Neural progenitor cell (in vitro differentiated cells): ENCODE measurements at regions not wholly inside any gene's neighbourhood (a gene's known extent, or its start where the extent isn't known, plus 50 kb on each side); places are given as distances from the start of the nearest gene placed in this dataset.
A peak's percentile ranks its signal among the peaks of the same experiment; 100 is the strongest.

Experiments
- DNase-seq: peaks from one replicate; pipeline ENCODE4 v3.0.0-alpha.2; 2016; ENCODE audit warnings: low spot score
- H2AFZ ChIP-seq: fragments of 200-600 bp; sonication (generic); replicated peaks from 2 replicates; pipeline ENCODE4 v1.6.1; 2016; ENCODE audit warnings: antibody characterized with exemption
- H3F3A ChIP-seq: fragments of 200-600 bp; sonication (generic); 2 replicates; pipeline ENCODE4 v1.6.1; 2016; ENCODE audit warnings: antibody characterized with exemption, low read depth
- H3K27ac ChIP-seq: fragments of 200-600 bp; sonication (generic); 2 replicates; pipeline ENCODE4 v1.5.1; 2016; ENCODE audit warnings: mild to moderate bottlenecking
- H3K27me3 ChIP-seq: fragments of 200-600 bp; sonication (generic); 2 replicates; pipeline ENCODE4 v1.6.1; 2016; ENCODE audit warnings: mild to moderate bottlenecking, moderate library complexity
- H3K36me3 ChIP-seq: fragments of 200-600 bp; sonication (generic); 2 replicates; pipeline ENCODE4 v1.5.1; 2016
- H3K4me1 ChIP-seq: fragments of 200-600 bp; sonication (generic); 2 replicates; pipeline ENCODE4 v1.6.1; 2016; ENCODE audit warnings: mixed run types
- H3K4me2 ChIP-seq: fragments of 200-600 bp; sonication (generic); 2 replicates; pipeline ENCODE4 v1.6.1; 2016
- H3K4me3 ChIP-seq: fragments of 200-600 bp; sonication (generic); 2 replicates; pipeline ENCODE4 v1.5.1; 2016
- H3K79me2 ChIP-seq: fragments of 200-600 bp; sonication (generic); 2 replicates; pipeline ENCODE4 v1.6.1; 2016; ENCODE audit warnings: low read depth
- H3K9ac ChIP-seq: fragments of 200-600 bp; sonication (generic); 2 replicates; pipeline ENCODE4 v1.6.1; 2016
- H3K9me3 ChIP-seq: fragments of 200-600 bp; sonication (generic); 2 replicates; pipeline ENCODE4 v1.5.1; 2016; ENCODE audit warnings: low read depth
- H4K20me1 ChIP-seq: fragments of 200-600 bp; sonication (generic); 2 replicates; pipeline ENCODE4 v1.6.1; 2016; ENCODE audit warnings: low read depth
- H3K27ac Mint-ChIP-seq: 3 replicates; pipeline ENCODE4 v1.8.0; 2021; ENCODE audit warnings: mixed read lengths
- H3K27me3 Mint-ChIP-seq: 2 replicates; pipeline ENCODE4 v1.8.0; 2022; ENCODE audit warnings: low read depth, mild to moderate bottlenecking, inconsistent platforms, moderate library complexity, mixed read lengths; ENCODE audit not compliant: insufficient read depth
- H3K36me3 Mint-ChIP-seq: 3 replicates; pipeline ENCODE4 v1.8.0; 2021; ENCODE audit warnings: mixed read lengths
- H3K4me1 Mint-ChIP-seq: 3 replicates; pipeline ENCODE4 v1.8.0; 2021; ENCODE audit warnings: mixed read lengths
- H3K4me3 Mint-ChIP-seq: 3 replicates; pipeline ENCODE4 v1.8.0; 2021; ENCODE audit warnings: mild to moderate bottlenecking, moderate library complexity, mixed read lengths
- H3K9me3 Mint-ChIP-seq: 3 replicates; pipeline ENCODE4 v1.8.0; 2020; ENCODE audit warnings: mixed read lengths
- EZH2 ChIP-seq: fragments of 200-600 bp; sonication (generic); IDR thresholded peaks from 2 replicates; pipeline ENCODE4 v1.6.1; 2017; ENCODE audit warnings: antibody characterized with exemption, mild to moderate bottlenecking, moderate library complexity
- EZH2phosphoT487 ChIP-seq: fragments of 200-600 bp; sonication (generic); IDR thresholded peaks from 2 replicates; pipeline ENCODE4 v1.6.1; 2017; ENCODE audit warnings: antibody characterized with exemption
- TF ChIP-seq, protein P1 (sequence below): fragments of 200-600 bp; sonication (generic); IDR thresholded peaks from 2 replicates; pipeline ENCODE4 v1.5.1; 2017; ENCODE audit warnings: antibody characterized with exemption, mild to moderate bottlenecking

GRCh38 chr15:93583552-93583951 is 494.5 kb upstream of the RGMA start:
- no peak overlapping the region for H3K4me2 ChIP-seq
- no peak overlapping the region for H3K27ac Mint-ChIP-seq
- no peaks in the 10 kb centered on the region for H3K4me1 ChIP-seq
- no peaks in the 10 kb centered on the region for H4K20me1 ChIP-seq
- no peaks in the 10 kb centered on the region for H3K9me3 ChIP-seq
- H3K4me1 Mint-ChIP-seq, result no peaks in the 10 kb centered on the region
- peaks cover 17% of the 10 kb centered on the region for H3K9me3 Mint-ChIP-seq
- H3K27ac ChIP-seq, result no peak overlapping the region
- H3K36me3 Mint-ChIP-seq, result peaks cover 30% of the 10 kb centered on the region
- no peak overlapping the region for H3K9ac ChIP-seq
- H3K4me3 ChIP-seq, result no peak overlapping the region
- TF ChIP-seq EZH2 (no peak), EZH2phosphoT487 (no peak)
- TF ChIP-seq, protein P1, sequence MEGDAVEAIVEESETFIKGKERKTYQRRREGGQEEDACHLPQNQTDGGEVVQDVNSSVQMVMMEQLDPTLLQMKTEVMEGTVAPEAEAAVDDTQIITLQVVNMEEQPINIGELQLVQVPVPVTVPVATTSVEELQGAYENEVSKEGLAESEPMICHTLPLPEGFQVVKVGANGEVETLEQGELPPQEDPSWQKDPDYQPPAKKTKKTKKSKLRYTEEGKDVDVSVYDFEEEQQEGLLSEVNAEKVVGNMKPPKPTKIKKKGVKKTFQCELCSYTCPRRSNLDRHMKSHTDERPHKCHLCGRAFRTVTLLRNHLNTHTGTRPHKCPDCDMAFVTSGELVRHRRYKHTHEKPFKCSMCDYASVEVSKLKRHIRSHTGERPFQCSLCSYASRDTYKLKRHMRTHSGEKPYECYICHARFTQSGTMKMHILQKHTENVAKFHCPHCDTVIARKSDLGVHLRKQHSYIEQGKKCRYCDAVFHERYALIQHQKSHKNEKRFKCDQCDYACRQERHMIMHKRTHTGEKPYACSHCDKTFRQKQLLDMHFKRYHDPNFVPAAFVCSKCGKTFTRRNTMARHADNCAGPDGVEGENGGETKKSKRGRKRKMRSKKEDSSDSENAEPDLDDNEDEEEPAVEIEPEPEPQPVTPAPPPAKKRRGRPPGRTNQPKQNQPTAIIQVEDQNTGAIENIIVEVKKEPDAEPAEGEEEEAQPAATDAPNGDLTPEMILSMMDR, result no peak
- no peak for DNase-seq
- H3K27me3 Mint-ChIP-seq, result no peaks in the 10 kb centered on the region
- no peaks in the 10 kb centered on the region for H3K36me3 ChIP-seq
- no peaks in the 10 kb centered on the region for H3K27me3 ChIP-seq
- H3K4me3 Mint-ChIP-seq, result no peak overlapping the region
- H2AFZ ChIP-seq, result no peak overlapping the region
- no peaks in the 10 kb centered on the region for H3F3A ChIP-seq
- H3K79me2 ChIP-seq, result no peaks in the 10 kb centered on the region

DNA sequence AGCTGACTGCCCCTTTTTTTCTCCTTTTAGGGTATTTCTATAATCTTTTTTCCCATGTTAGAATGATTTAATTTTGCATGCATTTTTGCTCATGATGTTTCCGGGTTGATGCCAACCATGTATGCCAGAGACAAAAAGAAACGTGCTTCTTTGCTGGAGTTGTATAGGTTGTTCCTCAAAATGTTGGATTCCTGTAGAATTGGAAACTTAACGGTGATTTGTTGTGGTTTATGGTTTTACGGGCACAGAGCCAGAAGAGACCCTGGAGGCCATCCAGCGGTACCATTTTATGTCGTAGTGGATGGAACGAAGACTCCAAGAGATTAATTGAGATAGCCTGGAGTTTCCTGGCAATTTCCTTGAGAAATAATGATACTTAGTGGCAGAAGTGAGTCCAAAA is 481.5 kb upstream of the RGMA start:
- H3K4me2 ChIP-seq, result no peak overlapping the region
- no peak overlapping the region for H3K9ac ChIP-seq
- no peaks in the 10 kb centered on the region for H3K79me2 ChIP-seq
- H4K20me1 ChIP-seq, result no peaks in the 10 kb centered on the region
- no peak overlapping the region for H2AFZ ChIP-seq
- H3K27me3 Mint-ChIP-seq, result peaks cover 2% of the 10 kb centered on the region
- no peak overlapping the region for H3K27ac Mint-ChIP-seq
- H3K4me1 ChIP-seq, result peaks cover 6% of the 10 kb centered on the region
- no peaks in the 10 kb centered on the region for H3K9me3 Mint-ChIP-seq
- peaks cover 3% of the 10 kb centered on the region for H3K36me3 ChIP-seq
- DNase-seq, result no peak
- no peak overlapping the region for H3K4me3 ChIP-seq
- H3F3A ChIP-seq, result no peaks in the 10 kb centered on the region
- no peak overlapping the region for H3K27ac ChIP-seq
- TF ChIP-seq, protein P1, result no peak
- TF ChIP-seq EZH2phosphoT487 (no peak), EZH2 (no peak)
- no peaks in the 10 kb centered on the region for H3K9me3 ChIP-seq
- peaks cover 19% of the 10 kb centered on the region for H3K36me3 Mint-ChIP-seq
- no peaks in the 10 kb centered on the region for H3K27me3 ChIP-seq
- no peak overlapping the region for H3K4me3 Mint-ChIP-seq
- H3K4me1 Mint-ChIP-seq, result no peaks in the 10 kb centered on the region

DNA sequence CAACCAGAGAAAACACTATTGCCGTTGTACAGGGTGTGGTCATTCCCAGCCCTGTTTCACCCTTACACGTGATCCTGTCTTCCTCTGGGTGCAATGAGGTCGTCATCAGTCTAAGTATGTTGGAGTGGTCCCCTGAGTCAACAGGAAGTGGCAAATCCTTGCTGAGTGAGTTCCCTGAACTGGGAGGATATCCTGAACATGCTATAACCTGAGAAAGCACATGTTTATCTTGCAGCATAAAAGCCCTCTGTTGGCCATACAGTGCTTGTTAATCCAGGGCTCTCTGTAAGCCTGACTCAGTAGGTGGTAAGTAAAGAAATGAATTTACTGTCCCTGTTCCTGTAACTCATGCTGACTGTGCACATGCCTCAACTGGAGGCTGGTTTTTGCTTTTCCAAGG is 477.8 kb upstream of the RGMA start:
- no peak overlapping the region for H3K4me2 ChIP-seq
- H3K27me3 ChIP-seq, result no peaks in the 10 kb centered on the region
- TF ChIP-seq EZH2, result no peak
- TF ChIP-seq, protein P1, result no peak
- TF ChIP-seq EZH2phosphoT487, result no peak
- Mint-ChIP-seq H3K4me3 (no peak overlapping the region), H3K4me1 (peaks cover 19% of the 10 kb centered on the region), H3K36me3 (peaks cover 16% of the 10 kb centered on the region), H3K27ac (peak overlapping the region; percentile 34), H3K27me3 (peaks cover 4% of the 10 kb centered on the region), H3K9me3 (no peaks in the 10 kb centered on the region)
- H3K4me3 ChIP-seq, result no peak overlapping the region
- H3K9ac ChIP-seq, result no peak overlapping the region
- no peak for DNase-seq
- no peaks in the 10 kb centered on the region for H3F3A ChIP-seq
- H3K4me1 ChIP-seq, result peaks cover 23% of the 10 kb centered on the region
- no peaks in the 10 kb centered on the region for H4K20me1 ChIP-seq
- H3K79me2 ChIP-seq, result no peaks in the 10 kb centered on the region
- no peak overlapping the region for H2AFZ ChIP-seq
- no peaks in the 10 kb centered on the region for H3K9me3 ChIP-seq
- no peak overlapping the region for H3K27ac ChIP-seq
- no peaks in the 10 kb centered on the region for H3K36me3 ChIP-seq
